Keratinocyte (primary cell): ENCODE measurements at regions not wholly inside any gene's neighbourhood (a gene's known extent, or its start where the extent isn't known, plus 50 kb on each side); places are given as distances from the start of the nearest gene placed in this dataset.

ENCODE experiments used
- DNase-seq: peaks from one replicate; pipeline ENCODE4 v3.0.0-alpha.2; 2011; ENCODE audit warnings: low read depth, missing footprints, low spot score
- FAIRE-seq: peaks from 2 replicates; lab custom pipeline; 2011; peaks lifted over from hg19 to GRCh38; lab: Jason Lieb, UNC
- H2AFZ ChIP-seq: 2 replicates; pipeline ENCODE4 v1.6.0; 2012; ENCODE audit warnings: low read length, control low read depth, inconsistent platforms; ENCODE audit not compliant: control insufficient read depth
- H3K27ac ChIP-seq: 2 replicates; pipeline ENCODE4 v1.5.1; 2011; ENCODE audit warnings: low read length; ENCODE audit not compliant: control insufficient read depth, insufficient read depth
- H3K27me3 ChIP-seq: 3 replicates; pipeline ENCODE4 v1.6.0; 2011; ENCODE audit warnings: low read length; ENCODE audit not compliant: control insufficient read depth, insufficient read depth; ENCODE audit errors: extremely low read depth
- H3K36me3 ChIP-seq, 2 experiments: 2 replicates in 1 of 2; 3 replicates in 1 of 2; pipeline ENCODE4 v1.5.1; 2011; ENCODE audit warnings: low read length in 2 of 2, mild to moderate bottlenecking in 1 of 2; ENCODE audit not compliant: control insufficient read depth in 2 of 2, insufficient read depth in 2 of 2; ENCODE audit errors: extremely low read depth in 1 of 2
- H3K4me1 ChIP-seq: 3 replicates; pipeline ENCODE4 v1.5.1; 2011; ENCODE audit warnings: low read length; ENCODE audit not compliant: control insufficient read depth, insufficient read depth; ENCODE audit errors: extremely low read depth
- H3K4me2 ChIP-seq: 3 replicates; pipeline ENCODE4 v1.6.0; 2011; ENCODE audit warnings: low read depth, low read length; ENCODE audit not compliant: control insufficient read depth, insufficient read depth; ENCODE audit errors: extremely low read depth
- H3K4me3 ChIP-seq, 3 experiments: fragments of 200-600 bp in 1 of 3; sonication (generic) in 1 of 3; 2 replicates in 2 of 3; 3 replicates in 1 of 3; pipeline ENCODE4 v1.5.1; 2011 to 2016; ENCODE audit warnings: low read length in 3 of 3, mild to moderate bottlenecking in 3 of 3, control low read depth in 2 of 3, inconsistent platforms in 1 of 3, low read depth in 1 of 3, mixed read lengths in 1 of 3, mixed run types in 1 of 3, moderate library complexity in 1 of 3; ENCODE audit not compliant: control insufficient read depth in 2 of 3, insufficient read depth in 2 of 3; ENCODE audit errors: extremely low read depth in 1 of 3
- H3K79me2 ChIP-seq: 2 replicates; pipeline ENCODE4 v1.6.0; 2012; ENCODE audit warnings: low read length; ENCODE audit not compliant: control insufficient read depth, insufficient read depth
- H3K9ac ChIP-seq: 3 replicates; pipeline ENCODE4 v1.6.0; 2011; ENCODE audit warnings: low read length; ENCODE audit not compliant: control insufficient read depth, insufficient read depth; ENCODE audit errors: extremely low read depth
- H3K9me1 ChIP-seq: 3 replicates; pipeline ENCODE4 v1.6.0; 2011; ENCODE audit warnings: low read length; ENCODE audit not compliant: control insufficient read depth, insufficient read depth; ENCODE audit errors: extremely low read depth
- H3K9me3 ChIP-seq: 2 replicates; pipeline ENCODE4 v1.5.1; 2012; ENCODE audit warnings: low read depth, low read length; ENCODE audit not compliant: control insufficient read depth
- H4K20me1 ChIP-seq: 3 replicates; pipeline ENCODE4 v1.6.0; 2011; ENCODE audit warnings: low read length; ENCODE audit not compliant: control insufficient read depth, insufficient read depth; ENCODE audit errors: extremely low read depth
- CTCF ChIP-seq, 3 experiments: IDR thresholded peaks in 1 of 3; conservative IDR thresholded peaks in 1 of 3; optimal IDR thresholded peaks in 1 of 3; 2 replicates in 2 of 3; 3 replicates in 1 of 3; pipeline versions ENCODE3 to v1.5.1; 2011; ENCODE audit warnings: low read length in 3 of 3, mild to moderate bottlenecking in 3 of 3, moderate library complexity in 2 of 3, control low read depth in 1 of 3, inconsistent platforms in 1 of 3; ENCODE audit not compliant: insufficient read depth in 2 of 3; ENCODE audit errors: extremely low read depth in 1 of 3
- EZH2 ChIP-seq: IDR thresholded peaks from one replicate; pipeline ENCODE4 v1.6.1; 2012; ENCODE audit warnings: inconsistent platforms, mild to moderate bottlenecking, low read length, moderate library complexity
- dilution Hi-C: fragments of 300-500 bp; cut with MboI; formaldehyde crosslinking; loops from one replicate; pipeline ENCODE4 v1.7.0; 2020; ENCODE audit warnings: low sequenced_read_pairs; ENCODE audit not compliant: extremely low pct_ligation_motif_present

DNA sequence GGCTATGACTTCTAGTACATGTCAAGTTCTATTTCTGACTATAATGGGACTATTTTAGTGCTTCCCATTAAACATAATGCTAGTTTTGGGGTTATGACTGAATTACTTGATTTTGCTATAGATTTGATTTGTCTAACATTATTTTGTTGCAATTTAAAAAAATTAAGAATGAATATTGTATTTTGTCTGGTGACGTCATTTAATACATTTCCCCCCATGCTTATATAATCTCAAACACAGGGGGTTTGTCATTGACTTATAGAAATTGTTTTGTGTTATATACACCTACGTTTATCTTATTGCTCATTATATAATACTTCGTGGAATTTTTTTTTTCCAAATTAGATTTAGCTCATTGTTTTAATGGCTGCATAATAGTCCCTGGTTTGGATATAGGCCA is 270.3 kb upstream of the VLDLR start:
- dilution Hi-C loops: no loop called here
- FAIRE-seq: no peak
- Histone ChIP-seq H3K9ac (no peak overlapping the region), H3K9me3 (no peaks in the 10 kb centered on the region), H3K27ac (no peak overlapping the region), H3K4me1 (peaks cover 2% of the 10 kb centered on the region), H3K4me3 (no peak overlapping the region), H4K20me1 (no peaks in the 10 kb centered on the region), H3K9me1 (no peaks in the 10 kb centered on the region), H2AFZ (no peak overlapping the region), H3K79me2 (no peaks in the 10 kb centered on the region), H3K36me3 (no peaks in the 10 kb centered on the region), H3K4me2 (no peak overlapping the region), H3K27me3 (no peaks in the 10 kb centered on the region)
- DNase-seq: no peak
- TF ChIP-seq EZH2: no peak
- TF ChIP-seq CTCF (optimal IDR thresholded peaks at IDR 0.05 in 1 of 3, IDR thresholded peaks at IDR 0.05 in 1 of 3, conservative IDR thresholded peaks at IDR 0.05 in 1 of 3; ENCODE audit: extremely low read depth in 1 of 3, insufficient read depth in 2 of 3, low read length in 3 of 3): no peak

DNA sequence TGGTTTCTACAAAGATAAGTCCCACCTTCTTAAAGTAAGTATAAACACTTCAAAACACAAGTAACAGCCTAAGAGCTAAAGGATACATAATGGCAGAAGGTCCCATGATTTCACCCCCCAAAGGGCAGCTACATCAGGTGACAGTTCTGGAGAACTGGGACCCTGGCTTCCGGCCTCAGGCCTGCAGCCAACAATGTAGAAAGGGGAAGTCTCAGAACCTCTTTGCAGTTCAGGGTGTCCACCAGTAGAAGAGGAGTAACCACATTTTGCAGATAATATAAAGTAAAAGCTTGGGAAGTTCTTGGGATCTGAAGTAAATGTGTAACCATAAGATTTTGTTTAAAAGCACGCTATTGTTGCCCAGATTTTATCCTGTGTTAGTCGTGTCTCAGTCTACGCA is 267.4 kb upstream of the VLDLR start:
- no peaks in the 10 kb centered on the region for H3K9me3 ChIP-seq
- no peaks in the 10 kb centered on the region for H4K20me1 ChIP-seq
- no peaks in the 10 kb centered on the region for H3K27me3 ChIP-seq
- no peaks in the 10 kb centered on the region for H3K9me1 ChIP-seq
- H3K36me3 ChIP-seq: no peaks in the 10 kb centered on the region
- no peak overlapping the region for H3K9ac ChIP-seq
- no peak overlapping the region for H2AFZ ChIP-seq
- H3K79me2 ChIP-seq: no peaks in the 10 kb centered on the region
- no peak overlapping the region for H3K4me3 ChIP-seq
- DNase-seq (no peak), FAIRE-seq (no peak)
- dilution Hi-C loops: no loop called here
- peaks cover 2% of the 10 kb centered on the region for H3K4me1 ChIP-seq
- TF ChIP-seq CTCF (optimal IDR thresholded peaks at IDR 0.05 in 1 of 3, IDR thresholded peaks at IDR 0.05 in 1 of 3, conservative IDR thresholded peaks at IDR 0.05 in 1 of 3; ENCODE audit: extremely low read depth in 1 of 3, insufficient read depth in 2 of 3, low read length in 3 of 3) (no peak), EZH2 (no peak)
- no peak overlapping the region for H3K27ac ChIP-seq
- no peak overlapping the region for H3K4me2 ChIP-seq
